Osteoblast (primary cell): ENCODE measurements at regions not wholly inside any gene's neighbourhood (a gene's known extent, or its start where the extent isn't known, plus 50 kb on each side); places are given as distances from the start of the nearest gene placed in this dataset.
"Not testable (repeated sequence)": the region's sequence is repeated elsewhere in the genome, so short reads cannot be mapped to it uniquely, and the experiment has no call there.

ENCODE experiments used
- DNase-seq: peaks from one replicate; pipeline ENCODE4 v3.0.0; 2011; ENCODE audit warnings: low spot score, mixed read lengths; ENCODE audit not compliant: insufficient read length; ENCODE audit errors: missing footprints
- H2AFZ ChIP-seq: 2 replicates; pipeline ENCODE4 v1.6.0; 2011; ENCODE audit warnings: mild to moderate bottlenecking, low read length
- H3K27ac ChIP-seq: 2 replicates; pipeline ENCODE4 v1.5.1; 2011; ENCODE audit warnings: mild to moderate bottlenecking, low read depth, low read length, moderate library complexity
- H3K27me3 ChIP-seq: 2 replicates; pipeline ENCODE4 v1.6.0; 2012; ENCODE audit warnings: mild to moderate bottlenecking, control low read depth, inconsistent platforms, low read length, moderate library complexity; ENCODE audit not compliant: insufficient read depth
- H3K36me3 ChIP-seq: 2 replicates; pipeline ENCODE4 v1.5.1; 2011; ENCODE audit warnings: mild to moderate bottlenecking, low read length, control low read depth, moderate library complexity; ENCODE audit not compliant: insufficient read depth
- H3K4me1 ChIP-seq: 2 replicates; pipeline ENCODE4 v1.5.1; 2011; ENCODE audit warnings: mild to moderate bottlenecking, low read length, control low read depth, moderate library complexity; ENCODE audit not compliant: insufficient read depth
- H3K4me2 ChIP-seq: 2 replicates; pipeline ENCODE4 v1.6.0; 2011; ENCODE audit warnings: mild to moderate bottlenecking, low read length; ENCODE audit not compliant: insufficient read depth
- H3K4me3 ChIP-seq: fragments of 200-600 bp; sonication (generic); 3 replicates; pipeline ENCODE4 v1.5.1; 2012; ENCODE audit warnings: mild to moderate bottlenecking, low read length, inconsistent platforms; ENCODE audit not compliant: insufficient read depth
- H3K79me2 ChIP-seq: 2 replicates; pipeline ENCODE4 v1.6.0; 2012; ENCODE audit warnings: mild to moderate bottlenecking, low read length, control low read depth, inconsistent platforms; ENCODE audit not compliant: insufficient read depth
- H3K9me3 ChIP-seq: 2 replicates; pipeline ENCODE4 v1.5.1; 2011; ENCODE audit warnings: low read depth, low read length, control low read depth
- H4K20me1 ChIP-seq: 2 replicates; pipeline ENCODE4 v1.6.0; 2012; ENCODE audit warnings: mild to moderate bottlenecking, low read length, control low read depth; ENCODE audit not compliant: insufficient read depth
- CTCF ChIP-seq: IDR thresholded peaks from 2 replicates; pipeline ENCODE4 v1.5.1; 2011; ENCODE audit warnings: mild to moderate bottlenecking, low read depth, low read length, moderate library complexity; ENCODE audit errors: extremely low read depth

GRCh38 chr12:60209933-60210332 is 614.1 kb downstream of the SLC16A7 start:
- Histone ChIP-seq H4K20me1 (no peaks in the 10 kb centered on the region), H3K36me3 (no peaks in the 10 kb centered on the region), H3K4me1 (no peaks in the 10 kb centered on the region), H3K27ac (no peak overlapping the region), H3K4me2 (no peak overlapping the region), H3K79me2 (no peaks in the 10 kb centered on the region), H2AFZ (no peak overlapping the region), H3K9me3 (no peaks in the 10 kb centered on the region), H3K4me3 (no peak overlapping the region), H3K27me3 (no peaks in the 10 kb centered on the region)
- no peak for DNase-seq
- no peak for TF ChIP-seq CTCF

GRCh38 chr12:60210756-60211155 is 614.9 kb downstream of the SLC16A7 start:
- H3K36me3 ChIP-seq, result no peaks in the 10 kb centered on the region
- no peak overlapping the region for H2AFZ ChIP-seq

DNA sequence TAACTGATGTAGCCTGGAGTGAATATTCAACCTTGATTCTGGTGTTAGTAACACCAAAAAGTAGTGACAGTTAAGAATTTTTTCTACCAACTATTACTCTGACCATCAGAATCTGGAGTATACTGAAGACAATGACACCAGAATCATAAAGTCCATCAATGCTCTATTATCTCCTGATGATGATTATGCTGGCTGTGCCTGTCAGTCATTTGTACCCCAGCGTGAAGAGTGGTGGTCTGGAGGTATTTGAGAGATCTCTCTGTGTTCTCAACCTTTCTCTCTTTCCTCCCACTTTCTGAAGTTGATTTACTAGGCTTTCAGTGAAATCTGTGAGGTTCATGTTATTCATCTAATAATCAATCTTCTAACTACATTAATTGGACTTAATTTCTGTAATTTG is 615.4 kb downstream of the SLC16A7 start:
- no peaks in the 10 kb centered on the region for H3K9me3 ChIP-seq
- H3K4me2 ChIP-seq, result no peak overlapping the region
- no peaks in the 10 kb centered on the region for H3K4me1 ChIP-seq
- H3K27me3 ChIP-seq, result no peaks in the 10 kb centered on the region
- no peaks in the 10 kb centered on the region for H4K20me1 ChIP-seq
- no peak overlapping the region for H2AFZ ChIP-seq
- no peak overlapping the region for H3K4me3 ChIP-seq
- no peak for TF ChIP-seq CTCF
- no peak for DNase-seq
- H3K79me2 ChIP-seq, result no peaks in the 10 kb centered on the region
- H3K36me3 ChIP-seq, result no peaks in the 10 kb centered on the region
- H3K27ac ChIP-seq, result no peak overlapping the region

More at GRCh38 chr12:60210756-60211155, 614.9 kb downstream of the SLC16A7 start:
- no peak overlapping the region for H3K4me2 ChIP-seq
- no peak overlapping the region for H3K27ac ChIP-seq
- no peak for TF ChIP-seq CTCF
- H3K4me3 ChIP-seq, result no peak overlapping the region
- no peak for DNase-seq
- no peaks in the 10 kb centered on the region for H3K79me2 ChIP-seq
- H3K4me1 ChIP-seq, result no peaks in the 10 kb centered on the region
- no peaks in the 10 kb centered on the region for H3K9me3 ChIP-seq
- no peaks in the 10 kb centered on the region for H3K27me3 ChIP-seq
- H4K20me1 ChIP-seq, result no peaks in the 10 kb centered on the region

GRCh38 chr12:60212159-60213000 is 616.6 kb downstream of the SLC16A7 start:
- Histone ChIP-seq H3K27me3 (no peaks in the 10 kb centered on the region), H4K20me1 (no peaks in the 10 kb centered on the region), H3K27ac (no peak overlapping the region), H3K4me1 (no peaks in the 10 kb centered on the region), H2AFZ (no peak overlapping the region), H3K79me2 (no peaks in the 10 kb centered on the region), H3K4me2 (no peak overlapping the region), H3K36me3 (no peaks in the 10 kb centered on the region), H3K4me3 (no peak overlapping the region), H3K9me3 (no peaks in the 10 kb centered on the region)
- TF ChIP-seq CTCF, result no peak
- no peak for DNase-seq

GRCh38 chr12:60213272-60213671 is 617.4 kb downstream of the SLC16A7 start:
- H2AFZ ChIP-seq, H3K4me3 ChIP-seq, H3K27me3 ChIP-seq, H4K20me1 ChIP-seq, DNase-seq, H3K27ac ChIP-seq, H3K9me3 ChIP-seq, H3K79me2 ChIP-seq, H3K4me1 ChIP-seq, H3K4me2 ChIP-seq, H3K36me3 ChIP-seq: not testable (repeated sequence)
